BE2C (cell line): ENCODE measurements at regions not wholly inside any gene's neighbourhood (a gene's known extent, or its start where the extent isn't known, plus 50 kb on each side); places are given as distances from the start of the nearest gene placed in this dataset.

Source experiments
- DNase-seq: peaks from one replicate; pipeline ENCODE4 v3.0.0-alpha.2; 2020
- H3K27me3 ChIP-seq: fragments of 250-450 bp; sonication (Bioruptor Pico); 2 replicates; pipeline ENCODE4 v1.5.1; 2020; ENCODE audit warnings: mild to moderate bottlenecking
- H3K36me3 ChIP-seq: fragments of 250-450 bp; sonication (Bioruptor Pico); 2 replicates; pipeline ENCODE4 v1.5.1; 2020; ENCODE audit warnings: mild to moderate bottlenecking
- H3K4me1 ChIP-seq: fragments of 250-450 bp; sonication (Bioruptor Pico); 2 replicates; pipeline ENCODE4 v1.5.1; 2020
- H3K4me3 ChIP-seq: 2 replicates; pipeline ENCODE4 v1.5.1; 2011; ENCODE audit warnings: low read depth, low read length
- H3K9me3 ChIP-seq: fragments of 250-450 bp; sonication (Bioruptor Pico); 2 replicates; pipeline ENCODE4 v1.5.1; 2020
- TF ChIP-seq, protein P1 (sequence below): IDR thresholded peaks from 2 replicates; pipeline ENCODE4 v1.5.1; 2012; ENCODE audit warnings: mild to moderate bottlenecking, low read depth, low read length

DNA sequence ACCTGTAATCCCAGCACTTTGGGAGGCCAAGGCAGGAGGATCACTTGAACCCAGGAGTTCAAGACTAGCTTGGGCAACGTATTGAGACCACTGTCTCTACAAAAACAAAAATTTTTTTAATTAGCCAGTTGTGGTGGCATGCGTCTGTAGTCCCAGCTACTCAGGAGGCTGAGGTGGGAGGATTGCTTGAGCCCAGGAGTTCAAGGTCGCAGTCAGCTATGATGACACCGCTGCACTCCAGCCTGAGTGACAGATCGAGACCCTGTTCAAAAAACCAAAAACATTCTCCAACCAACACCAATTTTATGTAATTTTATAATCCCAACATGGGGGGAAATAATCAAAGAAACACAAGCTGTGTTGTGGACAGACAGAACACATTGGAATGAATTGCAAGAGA is 54.6 kb upstream of the TNRC6A start:
- H3K4me1 ChIP-seq = no peaks in the 10 kb centered on the region; the same call in none of the 2 replicates
- H3K4me3 ChIP-seq = no peak overlapping the region
- TF ChIP-seq, protein P1, sequence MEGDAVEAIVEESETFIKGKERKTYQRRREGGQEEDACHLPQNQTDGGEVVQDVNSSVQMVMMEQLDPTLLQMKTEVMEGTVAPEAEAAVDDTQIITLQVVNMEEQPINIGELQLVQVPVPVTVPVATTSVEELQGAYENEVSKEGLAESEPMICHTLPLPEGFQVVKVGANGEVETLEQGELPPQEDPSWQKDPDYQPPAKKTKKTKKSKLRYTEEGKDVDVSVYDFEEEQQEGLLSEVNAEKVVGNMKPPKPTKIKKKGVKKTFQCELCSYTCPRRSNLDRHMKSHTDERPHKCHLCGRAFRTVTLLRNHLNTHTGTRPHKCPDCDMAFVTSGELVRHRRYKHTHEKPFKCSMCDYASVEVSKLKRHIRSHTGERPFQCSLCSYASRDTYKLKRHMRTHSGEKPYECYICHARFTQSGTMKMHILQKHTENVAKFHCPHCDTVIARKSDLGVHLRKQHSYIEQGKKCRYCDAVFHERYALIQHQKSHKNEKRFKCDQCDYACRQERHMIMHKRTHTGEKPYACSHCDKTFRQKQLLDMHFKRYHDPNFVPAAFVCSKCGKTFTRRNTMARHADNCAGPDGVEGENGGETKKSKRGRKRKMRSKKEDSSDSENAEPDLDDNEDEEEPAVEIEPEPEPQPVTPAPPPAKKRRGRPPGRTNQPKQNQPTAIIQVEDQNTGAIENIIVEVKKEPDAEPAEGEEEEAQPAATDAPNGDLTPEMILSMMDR = no peak
- H3K27me3 ChIP-seq = no peaks in the 10 kb centered on the region
- H3K36me3 ChIP-seq = no peaks in the 10 kb centered on the region
- no peaks in the 10 kb centered on the region for H3K9me3 ChIP-seq
- no peak for DNase-seq

DNA sequence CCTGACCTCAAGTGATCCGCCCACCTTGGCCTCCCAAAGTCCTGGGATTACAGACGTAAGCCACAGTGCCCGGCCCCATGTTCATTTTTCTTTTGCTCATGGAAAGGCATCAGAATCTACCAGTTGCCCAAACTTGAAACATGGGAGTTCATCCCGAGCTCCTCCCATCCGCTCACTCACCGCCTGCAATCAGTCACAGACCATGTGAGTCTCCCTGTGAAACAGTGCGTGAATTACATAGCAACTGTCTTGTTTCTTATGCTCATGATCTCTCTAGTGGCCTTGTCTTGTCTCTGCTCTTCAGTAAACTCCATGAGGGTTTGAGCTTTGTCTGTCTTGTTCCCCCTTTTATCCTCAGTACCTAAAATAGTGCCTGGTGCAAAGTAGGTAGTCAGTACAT is 52.1 kb upstream of the TNRC6A start:
- no peaks in the 10 kb centered on the region for H3K36me3 ChIP-seq
- H3K27me3 ChIP-seq = no peaks in the 10 kb centered on the region
- no peak overlapping the region for H3K4me3 ChIP-seq
- H3K4me1 ChIP-seq = no peaks in the 10 kb centered on the region
- no peaks in the 10 kb centered on the region for H3K9me3 ChIP-seq
- TF ChIP-seq, protein P1 = no peak
- DNase-seq = no peak
